ENCODE measurements at regions not wholly inside any gene's neighbourhood (a gene's known extent, or its start where the extent isn't known, plus 50 kb on each side); places are given as distances from the start of the nearest gene placed in this dataset.

DNA sequence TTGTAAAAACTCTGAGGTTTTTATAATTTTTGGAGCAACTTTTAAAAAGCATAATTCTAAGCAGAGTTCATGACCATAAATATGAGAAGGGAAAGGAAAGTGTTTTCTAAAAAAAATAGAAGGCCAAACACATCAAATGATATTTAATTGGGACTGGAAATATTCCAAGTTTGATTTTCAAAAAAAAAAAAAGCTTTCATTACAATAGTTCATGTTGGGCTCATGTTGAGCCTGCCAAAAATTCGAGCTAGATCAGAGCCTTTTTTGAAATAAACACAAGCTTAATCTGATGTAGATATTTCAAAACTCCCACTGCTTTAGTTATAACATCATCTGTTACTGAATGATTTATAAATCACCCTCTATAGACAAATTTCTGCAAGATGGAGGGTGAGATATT lies 163.4 kb upstream of the DEFB112 start:
- TF ChIP-seq, protein P1, sequence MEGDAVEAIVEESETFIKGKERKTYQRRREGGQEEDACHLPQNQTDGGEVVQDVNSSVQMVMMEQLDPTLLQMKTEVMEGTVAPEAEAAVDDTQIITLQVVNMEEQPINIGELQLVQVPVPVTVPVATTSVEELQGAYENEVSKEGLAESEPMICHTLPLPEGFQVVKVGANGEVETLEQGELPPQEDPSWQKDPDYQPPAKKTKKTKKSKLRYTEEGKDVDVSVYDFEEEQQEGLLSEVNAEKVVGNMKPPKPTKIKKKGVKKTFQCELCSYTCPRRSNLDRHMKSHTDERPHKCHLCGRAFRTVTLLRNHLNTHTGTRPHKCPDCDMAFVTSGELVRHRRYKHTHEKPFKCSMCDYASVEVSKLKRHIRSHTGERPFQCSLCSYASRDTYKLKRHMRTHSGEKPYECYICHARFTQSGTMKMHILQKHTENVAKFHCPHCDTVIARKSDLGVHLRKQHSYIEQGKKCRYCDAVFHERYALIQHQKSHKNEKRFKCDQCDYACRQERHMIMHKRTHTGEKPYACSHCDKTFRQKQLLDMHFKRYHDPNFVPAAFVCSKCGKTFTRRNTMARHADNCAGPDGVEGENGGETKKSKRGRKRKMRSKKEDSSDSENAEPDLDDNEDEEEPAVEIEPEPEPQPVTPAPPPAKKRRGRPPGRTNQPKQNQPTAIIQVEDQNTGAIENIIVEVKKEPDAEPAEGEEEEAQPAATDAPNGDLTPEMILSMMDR (IDR thresholded peaks at IDR 0.05), result no peak
- TF ChIP-seq POLR2AphosphoS5 (IDR thresholded peaks at IDR 0.05) (no peak), POLR2A (IDR thresholded peaks at IDR 0.05) (no peak), EP300 (IDR thresholded peaks at IDR 0.05) (no peak)

Measured in stomach (tissue), 4 donors.